Neural cell (in vitro differentiated cells): ENCODE measurements at regions not wholly inside any gene's neighbourhood (a gene's known extent, or its start where the extent isn't known, plus 50 kb on each side); places are given as distances from the start of the nearest gene placed in this dataset.

ENCODE experiments used
- H2AFZ ChIP-seq: fragments of 200-600, 300-800 bp; sonication (generic), shearing (Covaris generic); 2 replicates; pipeline ENCODE4 v1.6.0; 2014; ENCODE audit warnings: low read depth, mild to moderate bottlenecking, antibody characterized with exemption, low read length, moderate library complexity
- H3F3A ChIP-seq: fragments of 200-600 bp; shearing (Covaris generic); 2 replicates; pipeline ENCODE4 v1.6.1; 2016; ENCODE audit warnings: mild to moderate bottlenecking, moderate library complexity, mixed read lengths, antibody characterized with exemption, low read length; ENCODE audit not compliant: insufficient read depth, poor library complexity, severe bottlenecking
- H3K27ac ChIP-seq: fragments of 200-600, 300-800 bp; sonication (generic), shearing (Covaris generic); 2 replicates; pipeline ENCODE4 v1.5.1; 2014; ENCODE audit warnings: mild to moderate bottlenecking, low read length, moderate library complexity
- H3K27me3 ChIP-seq: fragments of 300-800, 200-600 bp; sonication (generic), shearing (Covaris generic); 2 replicates; pipeline ENCODE4 v1.6.0; 2014; ENCODE audit warnings: mild to moderate bottlenecking, low read depth, low read length, moderate library complexity; ENCODE audit not compliant: insufficient read depth
- H3K36me3 ChIP-seq: fragments of 300-800, 200-600 bp; sonication (generic), shearing (Covaris generic); 2 replicates; pipeline ENCODE4 v1.5.1; 2014; ENCODE audit warnings: mild to moderate bottlenecking, antibody characterized with exemption, low read length, moderate library complexity; ENCODE audit not compliant: insufficient read depth
- H3K4me2 ChIP-seq: fragments of 300-800, 200-600 bp; sonication (generic), shearing (Covaris generic); 2 replicates; pipeline ENCODE4 v1.6.0; 2014; ENCODE audit warnings: mild to moderate bottlenecking, low read length
- H3K4me3 ChIP-seq: fragments of 300-800, 200-600 bp; sonication (generic), shearing (Covaris generic); 2 replicates; pipeline ENCODE4 v1.5.1; 2014; ENCODE audit warnings: mild to moderate bottlenecking, low read length, moderate library complexity
- H3K79me2 ChIP-seq: fragments of 200-600 bp; shearing (Covaris generic); replicated peaks from 2 replicates; pipeline ENCODE4 v1.6.0; 2014; ENCODE audit warnings: mild to moderate bottlenecking, low read length, moderate library complexity; ENCODE audit not compliant: insufficient read depth
- H3K9ac ChIP-seq: fragments of 300-800, 200-600 bp; sonication (generic), shearing (Covaris generic); 2 replicates; pipeline ENCODE4 v1.6.1; 2016; ENCODE audit warnings: mild to moderate bottlenecking, low read length, mixed read lengths
- H3K9me2 ChIP-seq: fragments of 200-600 bp; shearing (Covaris generic); 2 replicates; pipeline ENCODE4 v1.6.1; 2016; ENCODE audit warnings: mild to moderate bottlenecking, low read length, mixed read lengths; ENCODE audit not compliant: insufficient read depth
- H3K9me3 ChIP-seq: fragments of 200-600, 300-800 bp; sonication (generic), shearing (Covaris generic); 2 replicates; pipeline ENCODE4 v1.6.1; 2016; ENCODE audit warnings: mild to moderate bottlenecking, mixed run types, low read length, moderate library complexity, mixed read lengths
- H4K20me1 ChIP-seq: fragments of 200-600 bp; shearing (Covaris generic); 2 replicates; pipeline ENCODE4 v1.6.1; 2016; ENCODE audit warnings: mild to moderate bottlenecking, mixed run types; ENCODE audit not compliant: insufficient read depth
- EP300 ChIP-seq: fragments of 450-650 bp; conservative IDR thresholded peaks from 2 replicates; pipeline ENCODE4 v1.6.1; 2014; ENCODE audit warnings: antibody characterized with exemption, mild to moderate bottlenecking, moderate library complexity; ENCODE audit not compliant: poor library complexity, severe bottlenecking
- EZH2 ChIP-seq: fragments of 200-600, 300-800 bp; shearing (Covaris generic), sonication (generic); IDR thresholded peaks from 2 replicates; pipeline ENCODE4 v1.6.1; 2014; ENCODE audit warnings: antibody characterized with exemption, low read length, borderline replicate concordance, mild to moderate bottlenecking; ENCODE audit not compliant: insufficient read depth, poor library complexity, severe bottlenecking
- MXI1 ChIP-seq: fragments of 450-650 bp; conservative IDR thresholded peaks from 2 replicates; pipeline ENCODE4 v1.6.1; 2014; ENCODE audit warnings: antibody characterized with exemption, mild to moderate bottlenecking; ENCODE audit not compliant: poor library complexity, severe bottlenecking
- POLR2AphosphoS5 ChIP-seq: IDR thresholded peaks from 2 replicates; pipeline ENCODE4 v1.6.1; 2012
- RAD21 ChIP-seq: fragments of 450-650 bp; conservative IDR thresholded peaks from 2 replicates; pipeline ENCODE4 v1.6.1; 2014; ENCODE audit warnings: antibody characterized with exemption, mild to moderate bottlenecking, moderate library complexity
- SMC3 ChIP-seq: fragments of 450-650 bp; conservative IDR thresholded peaks from 2 replicates; pipeline ENCODE4 v1.6.1; 2014; ENCODE audit warnings: antibody characterized with exemption, mild to moderate bottlenecking, moderate library complexity; ENCODE audit not compliant: poor library complexity
- TAF1 ChIP-seq: IDR thresholded peaks from 2 replicates; pipeline ENCODE4 v1.6.1; 2012; ENCODE audit warnings: low read depth
- TF ChIP-seq, protein P1 (sequence below): IDR thresholded peaks from 2 replicates; pipeline ENCODE4 v1.6.1; 2012; ENCODE audit warnings: borderline replicate concordance
- TF ChIP-seq, protein P2 (sequence below): fragments of 450-650 bp; IDR thresholded peaks from 2 replicates; pipeline ENCODE4 v1.5.1; 2014; ENCODE audit warnings: antibody characterized with exemption, mild to moderate bottlenecking, moderate library complexity; ENCODE audit not compliant: poor library complexity, severe bottlenecking

- no peak for TF ChIP-seq MXI1
- no peak for TF ChIP-seq POLR2AphosphoS5
- no peak for TF ChIP-seq SMC3
- TF ChIP-seq, protein P1, sequence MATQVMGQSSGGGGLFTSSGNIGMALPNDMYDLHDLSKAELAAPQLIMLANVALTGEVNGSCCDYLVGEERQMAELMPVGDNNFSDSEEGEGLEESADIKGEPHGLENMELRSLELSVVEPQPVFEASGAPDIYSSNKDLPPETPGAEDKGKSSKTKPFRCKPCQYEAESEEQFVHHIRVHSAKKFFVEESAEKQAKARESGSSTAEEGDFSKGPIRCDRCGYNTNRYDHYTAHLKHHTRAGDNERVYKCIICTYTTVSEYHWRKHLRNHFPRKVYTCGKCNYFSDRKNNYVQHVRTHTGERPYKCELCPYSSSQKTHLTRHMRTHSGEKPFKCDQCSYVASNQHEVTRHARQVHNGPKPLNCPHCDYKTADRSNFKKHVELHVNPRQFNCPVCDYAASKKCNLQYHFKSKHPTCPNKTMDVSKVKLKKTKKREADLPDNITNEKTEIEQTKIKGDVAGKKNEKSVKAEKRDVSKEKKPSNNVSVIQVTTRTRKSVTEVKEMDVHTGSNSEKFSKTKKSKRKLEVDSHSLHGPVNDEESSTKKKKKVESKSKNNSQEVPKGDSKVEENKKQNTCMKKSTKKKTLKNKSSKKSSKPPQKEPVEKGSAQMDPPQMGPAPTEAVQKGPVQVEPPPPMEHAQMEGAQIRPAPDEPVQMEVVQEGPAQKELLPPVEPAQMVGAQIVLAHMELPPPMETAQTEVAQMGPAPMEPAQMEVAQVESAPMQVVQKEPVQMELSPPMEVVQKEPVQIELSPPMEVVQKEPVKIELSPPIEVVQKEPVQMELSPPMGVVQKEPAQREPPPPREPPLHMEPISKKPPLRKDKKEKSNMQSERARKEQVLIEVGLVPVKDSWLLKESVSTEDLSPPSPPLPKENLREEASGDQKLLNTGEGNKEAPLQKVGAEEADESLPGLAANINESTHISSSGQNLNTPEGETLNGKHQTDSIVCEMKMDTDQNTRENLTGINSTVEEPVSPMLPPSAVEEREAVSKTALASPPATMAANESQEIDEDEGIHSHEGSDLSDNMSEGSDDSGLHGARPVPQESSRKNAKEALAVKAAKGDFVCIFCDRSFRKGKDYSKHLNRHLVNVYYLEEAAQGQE = no peak
- TF ChIP-seq, protein P2, sequence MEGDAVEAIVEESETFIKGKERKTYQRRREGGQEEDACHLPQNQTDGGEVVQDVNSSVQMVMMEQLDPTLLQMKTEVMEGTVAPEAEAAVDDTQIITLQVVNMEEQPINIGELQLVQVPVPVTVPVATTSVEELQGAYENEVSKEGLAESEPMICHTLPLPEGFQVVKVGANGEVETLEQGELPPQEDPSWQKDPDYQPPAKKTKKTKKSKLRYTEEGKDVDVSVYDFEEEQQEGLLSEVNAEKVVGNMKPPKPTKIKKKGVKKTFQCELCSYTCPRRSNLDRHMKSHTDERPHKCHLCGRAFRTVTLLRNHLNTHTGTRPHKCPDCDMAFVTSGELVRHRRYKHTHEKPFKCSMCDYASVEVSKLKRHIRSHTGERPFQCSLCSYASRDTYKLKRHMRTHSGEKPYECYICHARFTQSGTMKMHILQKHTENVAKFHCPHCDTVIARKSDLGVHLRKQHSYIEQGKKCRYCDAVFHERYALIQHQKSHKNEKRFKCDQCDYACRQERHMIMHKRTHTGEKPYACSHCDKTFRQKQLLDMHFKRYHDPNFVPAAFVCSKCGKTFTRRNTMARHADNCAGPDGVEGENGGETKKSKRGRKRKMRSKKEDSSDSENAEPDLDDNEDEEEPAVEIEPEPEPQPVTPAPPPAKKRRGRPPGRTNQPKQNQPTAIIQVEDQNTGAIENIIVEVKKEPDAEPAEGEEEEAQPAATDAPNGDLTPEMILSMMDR = no peak
- TF ChIP-seq EZH2 = no peak
- no peak for TF ChIP-seq RAD21
- no peak for TF ChIP-seq EP300
- no peak for TF ChIP-seq TAF1
- no peak overlapping the region for H3K4me2 ChIP-seq
- no peaks in the 10 kb centered on the region for H3K27me3 ChIP-seq
- H3F3A ChIP-seq = no peaks in the 10 kb centered on the region
- no peak overlapping the region for H3K9ac ChIP-seq
- H3K79me2 ChIP-seq = no peaks in the 10 kb centered on the region
- H3K9me3 ChIP-seq = no peaks in the 10 kb centered on the region
- no peaks in the 10 kb centered on the region for H3K36me3 ChIP-seq
- H3K4me3 ChIP-seq = no peak overlapping the region
- H2AFZ ChIP-seq = no peak overlapping the region
- H3K9me2 ChIP-seq = no peaks in the 10 kb centered on the region
- no peaks in the 10 kb centered on the region for H4K20me1 ChIP-seq
- H3K27ac ChIP-seq = no peak overlapping the region
Measured at GRCh38 chr4:1492142-1492457, 85.9 kb upstream of the NKX1-1 start.

DNA sequence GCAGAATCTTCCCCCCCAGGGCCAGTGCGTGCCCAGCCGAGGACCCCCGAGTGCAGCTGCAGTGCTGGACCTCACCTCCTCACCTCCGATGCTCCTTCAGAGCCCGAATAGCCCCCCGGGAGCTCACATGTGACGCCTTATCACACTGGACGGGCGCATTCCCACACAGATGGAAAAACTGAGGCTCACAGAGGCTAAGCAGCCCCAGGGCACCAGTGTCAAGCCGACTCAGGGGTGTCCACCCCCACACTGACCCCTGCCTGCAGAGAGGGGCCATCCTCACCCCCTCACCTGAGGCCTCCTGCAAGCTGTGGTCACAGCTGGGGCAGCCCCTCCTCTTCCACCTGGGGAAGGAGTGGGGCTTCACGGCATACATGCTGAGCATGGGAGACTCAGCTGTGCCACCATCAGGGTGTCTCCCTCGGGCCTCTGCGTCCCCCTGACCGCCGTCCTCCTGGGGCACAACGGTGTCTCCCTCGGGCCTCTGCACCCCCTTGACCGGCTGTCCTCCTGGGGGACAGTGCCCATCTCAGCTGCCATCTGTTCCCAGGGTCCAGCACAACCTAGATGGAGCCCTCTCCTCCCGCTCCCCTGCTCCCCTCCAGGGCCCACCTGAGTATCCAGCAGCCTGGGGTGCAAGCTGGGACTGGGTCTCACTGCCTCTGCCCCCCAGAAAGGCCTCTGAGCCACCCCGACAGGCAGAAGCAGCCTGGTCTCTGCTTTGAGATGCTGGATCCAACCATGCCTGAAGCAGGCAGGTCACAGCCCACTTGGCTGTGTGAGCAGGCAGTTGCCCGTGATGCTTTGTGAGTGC, 85.3 kb upstream of the NKX1-1 start:
- TF ChIP-seq EP300 = no peak
- no peak for TF ChIP-seq SMC3

More for the DNA sequence above, 85.3 kb upstream of the NKX1-1 start:
- Histone ChIP-seq H3F3A (no peaks in the 10 kb centered on the region), H2AFZ (no peak overlapping the region), H3K9me2 (no peaks in the 10 kb centered on the region), H3K27me3 (no peaks in the 10 kb centered on the region), H3K4me2 (no peak overlapping the region), H3K4me3 (no peak overlapping the region), H3K36me3 (no peaks in the 10 kb centered on the region), H3K79me2 (no peaks in the 10 kb centered on the region), H3K27ac (no peak overlapping the region), H4K20me1 (no peaks in the 10 kb centered on the region), H3K9me3 (no peaks in the 10 kb centered on the region), H3K9ac (no peak overlapping the region)
